GM12873 (cell line): ENCODE measurements at regions not wholly inside any gene's neighbourhood (a gene's known extent, or its start where the extent isn't known, plus 50 kb on each side); places are given as distances from the start of the nearest gene placed in this dataset.

Source experiments
- TF ChIP-seq, protein P1 (sequence below): IDR thresholded peaks from 2 replicates; pipeline ENCODE4 v1.5.1; 2012; ENCODE audit warnings: low read depth, mild to moderate bottlenecking, moderate library complexity, low read length, control low read depth; ENCODE audit not compliant: insufficient read depth; ENCODE audit errors: missing control alignments

DNA sequence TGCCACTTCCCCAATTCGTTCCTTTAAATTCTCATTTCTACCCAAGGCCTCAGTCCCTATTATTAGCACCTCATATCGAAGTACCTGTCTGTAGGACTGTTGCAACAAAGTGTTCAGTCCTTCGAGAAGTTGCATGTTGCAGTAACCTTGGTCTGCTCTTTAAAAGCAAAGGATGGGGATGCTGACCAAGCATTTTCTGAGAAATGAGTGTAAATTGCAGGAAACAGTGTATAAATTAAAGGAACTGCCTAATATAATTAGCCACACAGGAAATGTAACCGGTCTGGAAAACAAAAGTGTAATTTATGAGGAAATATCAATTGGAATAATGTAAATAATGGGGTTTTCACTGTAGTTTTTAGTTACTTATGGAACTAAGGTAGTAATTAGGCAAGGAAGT, 261.9 kb upstream of the ARID1B start:
- TF ChIP-seq, protein P1, sequence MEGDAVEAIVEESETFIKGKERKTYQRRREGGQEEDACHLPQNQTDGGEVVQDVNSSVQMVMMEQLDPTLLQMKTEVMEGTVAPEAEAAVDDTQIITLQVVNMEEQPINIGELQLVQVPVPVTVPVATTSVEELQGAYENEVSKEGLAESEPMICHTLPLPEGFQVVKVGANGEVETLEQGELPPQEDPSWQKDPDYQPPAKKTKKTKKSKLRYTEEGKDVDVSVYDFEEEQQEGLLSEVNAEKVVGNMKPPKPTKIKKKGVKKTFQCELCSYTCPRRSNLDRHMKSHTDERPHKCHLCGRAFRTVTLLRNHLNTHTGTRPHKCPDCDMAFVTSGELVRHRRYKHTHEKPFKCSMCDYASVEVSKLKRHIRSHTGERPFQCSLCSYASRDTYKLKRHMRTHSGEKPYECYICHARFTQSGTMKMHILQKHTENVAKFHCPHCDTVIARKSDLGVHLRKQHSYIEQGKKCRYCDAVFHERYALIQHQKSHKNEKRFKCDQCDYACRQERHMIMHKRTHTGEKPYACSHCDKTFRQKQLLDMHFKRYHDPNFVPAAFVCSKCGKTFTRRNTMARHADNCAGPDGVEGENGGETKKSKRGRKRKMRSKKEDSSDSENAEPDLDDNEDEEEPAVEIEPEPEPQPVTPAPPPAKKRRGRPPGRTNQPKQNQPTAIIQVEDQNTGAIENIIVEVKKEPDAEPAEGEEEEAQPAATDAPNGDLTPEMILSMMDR = no peak

- TF ChIP-seq, protein P1 = no peak
Measured at GRCh38 chr6:156513504-156513903, 263.7 kb upstream of the ARID1B start.

DNA sequence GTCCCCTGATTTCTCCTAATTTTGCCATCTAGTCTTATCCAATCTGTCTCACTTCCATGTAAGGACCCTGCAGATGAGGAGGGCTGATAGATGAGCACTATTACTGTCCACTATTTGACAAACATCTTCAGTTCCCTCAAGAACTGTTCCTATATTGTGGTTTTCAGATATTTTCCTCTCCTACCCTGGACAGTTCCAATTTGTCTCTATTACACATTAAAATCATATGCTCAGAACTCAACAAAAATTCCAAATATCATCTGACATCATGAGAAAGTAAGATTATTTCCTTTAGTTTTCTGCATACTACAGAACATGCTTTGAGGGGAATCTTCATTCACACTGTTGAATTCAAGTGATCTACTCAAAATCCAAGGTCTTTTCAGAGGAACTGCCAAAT, 265.6 kb upstream of the ARID1B start:
- TF ChIP-seq, protein P1 = no peak

DNA sequence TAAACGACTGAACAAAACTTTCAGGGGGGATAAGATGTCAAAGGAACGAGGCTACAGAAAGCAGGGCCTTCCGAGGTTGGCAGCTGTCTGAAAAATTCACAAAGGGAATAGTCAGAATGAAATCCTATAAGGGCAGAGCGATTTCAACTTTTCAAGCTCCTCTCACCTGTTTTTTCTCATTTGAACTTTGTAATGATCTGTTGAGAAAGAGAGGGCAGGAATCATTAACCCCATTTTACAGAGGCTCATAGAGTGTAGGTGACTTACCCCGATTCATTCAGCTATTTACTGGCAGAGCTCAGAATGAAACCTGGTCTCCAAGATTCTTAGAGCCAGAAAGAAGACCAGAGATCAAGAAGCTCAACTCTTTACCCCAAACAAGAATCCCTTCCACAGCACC, 266.1 kb upstream of the ARID1B start:
- TF ChIP-seq, protein P1 = no peak

- TF ChIP-seq, protein P1 = no peak
Measured at GRCh38 chr6:156510242-156510641, 266.9 kb upstream of the ARID1B start.

DNA sequence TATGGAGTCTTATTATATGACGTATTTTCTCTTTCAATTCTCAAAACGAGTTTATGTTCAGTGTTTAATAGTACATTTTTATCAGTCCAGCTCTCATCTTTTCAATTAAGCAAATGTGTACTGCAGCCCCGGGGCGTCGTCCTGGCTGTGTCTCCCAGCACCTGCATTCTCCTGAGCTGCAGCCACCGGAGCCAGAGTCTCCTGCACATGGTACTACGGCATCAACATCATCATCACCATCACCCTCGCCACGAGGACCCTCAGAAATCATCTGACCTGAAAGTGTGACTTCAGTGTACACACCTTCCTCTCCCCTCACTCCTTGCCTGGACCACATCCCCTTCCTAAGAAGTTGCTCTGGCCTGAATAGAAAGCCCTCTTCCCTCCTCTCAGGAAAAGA, 267.7 kb upstream of the ARID1B start:
- TF ChIP-seq, protein P1 = no peak

DNA sequence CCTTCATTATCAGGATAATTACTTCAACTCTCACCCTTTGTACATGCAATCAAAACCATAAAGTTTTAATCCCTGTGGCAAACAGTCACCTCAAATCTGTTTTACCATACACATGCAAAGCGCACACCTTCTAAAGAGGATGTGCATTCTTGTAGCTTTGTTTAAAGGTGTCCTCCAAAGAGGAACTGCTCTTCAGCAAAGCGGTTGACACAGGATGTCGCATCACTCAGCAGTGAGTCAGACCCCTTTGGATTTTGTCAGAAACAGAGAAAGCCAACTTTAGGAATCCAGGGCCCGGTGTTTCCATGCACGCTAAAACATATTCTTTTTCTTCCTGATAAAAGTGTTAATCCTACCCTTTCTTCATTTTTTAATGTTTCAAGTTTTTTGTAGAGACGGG, 268.3 kb upstream of the ARID1B start:
- TF ChIP-seq, protein P1 = no peak
